ENCODE measurements at regions not wholly inside any gene's neighbourhood (a gene's known extent, or its start where the extent isn't known, plus 50 kb on each side); places are given as distances from the start of the nearest gene placed in this dataset.

GRCh38 chr3:96069065-96069464 lies 745.3 kb upstream of the EPHA6 start:
- TF ChIP-seq CTCF (IDR thresholded peaks at IDR 0.05) (no peak), POLR2AphosphoS5 (IDR thresholded peaks at IDR 0.05) (no peak), POLR2A (IDR thresholded peaks at IDR 0.05) (no peak)

All from stomach (tissue), 4 donors.